OCI-LY7 (cell line): ENCODE measurements at regions not wholly inside any gene's neighbourhood (a gene's known extent, or its start where the extent isn't known, plus 50 kb on each side); places are given as distances from the start of the nearest gene placed in this dataset.

Experiments used
- BruUV-seq: library from RNA; stranded (reverse); fragments of 400-500 nt; replicated peaks from 2 replicates; lab custom pipeline; 2021; lab: Mats Ljungman, UMichigan
- CTCF ChIA-PET: fragments of 300-600 bp; sonication (Branson Sonifier 250); formaldehyde crosslinking; loops from one replicate; lab custom pipeline; 2022; ENCODE audit warnings: antibody characterized with exemption; ENCODE audit not compliant: unreplicated experiment; lab: Charles Lee
- POLR2A ChIA-PET: fragments of 300-600 bp; sonication (Branson Sonifier 250); formaldehyde crosslinking; loops from one replicate; lab custom pipeline; 2022; ENCODE audit warnings: antibody characterized with exemption; lab: Charles Lee
- DNase-seq: peaks from one replicate; pipeline ENCODE4 v3.0.0-alpha.2; 2015; ENCODE audit warnings: low spot score
- H2AFZ ChIP-seq: fragments of 200-600 bp; sonication (generic), shearing (Covaris generic); 2 replicates; pipeline ENCODE4 v1.6.1; 2014; ENCODE audit warnings: mild to moderate bottlenecking, antibody characterized with exemption, low read length, moderate library complexity
- H3K27ac ChIP-seq: fragments of 200-600 bp; sonication (generic); 2 replicates; pipeline ENCODE4 v1.5.1; 2014; ENCODE audit warnings: mixed run types, low read depth, mild to moderate bottlenecking, moderate library complexity, low read length, inconsistent platforms; ENCODE audit not compliant: poor library complexity, severe bottlenecking
- H3K36me3 ChIP-seq: fragments of 200-600 bp; sonication (generic); 2 replicates; pipeline ENCODE4 v1.6.1; 2014; ENCODE audit warnings: mild to moderate bottlenecking, antibody characterized with exemption, low read length, moderate library complexity, mixed read lengths; ENCODE audit not compliant: insufficient read depth
- H3K4me1 ChIP-seq: fragments of 200-600 bp; sonication (generic); 2 replicates; pipeline ENCODE4 v1.5.1; 2014; ENCODE audit warnings: mild to moderate bottlenecking, low read length; ENCODE audit not compliant: insufficient read depth, poor library complexity, severe bottlenecking
- H3K4me2 ChIP-seq: fragments of 200-600 bp; sonication (generic); 2 replicates; pipeline ENCODE4 v1.6.1; 2014; ENCODE audit warnings: mild to moderate bottlenecking, low read length
- H3K4me3 ChIP-seq: fragments of 200-600 bp; sonication (generic); 2 replicates; pipeline ENCODE4 v1.5.1; 2014; ENCODE audit warnings: mild to moderate bottlenecking, low read depth, low read length; ENCODE audit not compliant: poor library complexity, severe bottlenecking
- H3K79me2 ChIP-seq: fragments of 200-600 bp; sonication (generic); 2 replicates; pipeline ENCODE4 v1.6.1; 2016; ENCODE audit warnings: low read depth, mild to moderate bottlenecking, low read length, moderate library complexity, mixed read lengths; ENCODE audit not compliant: insufficient read depth
- H3K9me2 ChIP-seq: fragments of 200-600 bp; sonication (generic); 2 replicates; pipeline ENCODE4 v1.6.1; 2016; ENCODE audit warnings: mild to moderate bottlenecking, low read length, mixed read lengths; ENCODE audit not compliant: insufficient read depth
- H3K9me3 ChIP-seq: fragments of 200-600 bp; sonication (generic); 2 replicates; pipeline ENCODE4 v1.6.1; 2014; ENCODE audit warnings: mild to moderate bottlenecking, mixed run types, low read length, mixed read lengths
- H4K20me1 ChIP-seq: fragments of 200-600 bp; sonication (generic); 2 replicates; pipeline ENCODE4 v1.6.1; 2014; ENCODE audit warnings: mild to moderate bottlenecking, antibody characterized with exemption, low read length, moderate library complexity, mixed read lengths; ENCODE audit not compliant: insufficient read depth
- CTCF ChIP-seq: fragments of 200-600 bp; sonication (generic); conservative IDR thresholded peaks from 2 replicates; pipeline ENCODE4 v1.5.1; 2014; ENCODE audit warnings: mild to moderate bottlenecking, antibody characterized with exemption, low read length, moderate library complexity, mixed read lengths
- EZH2phosphoT487 ChIP-seq: fragments of 200-600 bp; sonication (generic); IDR thresholded peaks from 2 replicates; pipeline ENCODE4 v1.6.1; 2018; ENCODE audit warnings: low read depth, borderline replicate concordance, mild to moderate bottlenecking, mixed run types, antibody characterized with exemption, low read length, moderate library complexity, mixed read lengths
- intact Hi-C: fragments of 100-400 bp; cut with micrococcal nuclease; formaldehyde crosslinking; loops from one replicate; pipeline ENCODE4 v1.10.0; 2022; ENCODE audit not compliant: unreplicated experiment

GRCh38 chr2:44850016-44850415, 91.5 kb upstream of the SIX3 start:
- Histone ChIP-seq H2AFZ (no peak overlapping the region), H3K4me3 (no peak overlapping the region), H3K9me3 (no peaks in the 10 kb centered on the region), H3K4me1 (no peaks in the 10 kb centered on the region), H3K36me3 (no peaks in the 10 kb centered on the region), H3K4me2 (no peak overlapping the region), H3K27ac (no peak overlapping the region), H3K79me2 (no peaks in the 10 kb centered on the region), H4K20me1 (no peaks in the 10 kb centered on the region), H3K9me2 (no peaks in the 10 kb centered on the region)
- no peak for DNase-seq
- BruUV-seq: no TSS peak
- POLR2A ChIA-PET: no interaction called here
- intact Hi-C loops: no loop called here
- CTCF ChIA-PET: no interaction called here
- TF ChIP-seq CTCF (no peak), EZH2phosphoT487 (no peak)

DNA sequence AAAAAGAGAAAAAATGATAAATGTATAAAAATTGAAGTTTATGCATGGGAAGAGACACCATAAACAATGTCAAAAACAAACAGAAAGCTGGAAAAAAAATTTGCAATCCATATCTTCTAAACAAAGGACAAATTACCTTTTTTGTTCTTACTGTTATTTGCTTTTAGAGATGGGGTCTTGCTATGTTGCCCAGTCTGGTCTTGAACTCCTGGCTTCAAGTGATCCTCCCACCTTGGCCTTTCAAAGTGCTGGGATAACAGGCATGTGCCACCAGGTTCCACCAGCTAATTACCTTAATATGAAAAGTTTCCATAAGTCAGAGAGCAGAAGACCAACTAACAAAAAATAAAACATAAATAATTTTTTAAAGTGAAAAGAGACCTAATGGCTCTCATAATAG, 90.0 kb upstream of the SIX3 start:
- Histone ChIP-seq H3K9me3 (no peaks in the 10 kb centered on the region), H3K9me2 (no peaks in the 10 kb centered on the region), H3K4me2 (no peak overlapping the region), H3K36me3 (no peaks in the 10 kb centered on the region), H3K4me3 (no peak overlapping the region), H3K79me2 (no peaks in the 10 kb centered on the region), H4K20me1 (no peaks in the 10 kb centered on the region), H3K27ac (no peak overlapping the region), H3K4me1 (no peaks in the 10 kb centered on the region), H2AFZ (no peak overlapping the region)
- TF ChIP-seq CTCF (no peak), EZH2phosphoT487 (no peak)
- ChIA-PET CTCF (no interaction called here), POLR2A (interaction anchor here (0.5 to 0.7 kb wide), 2 partner anchors 8 to 30 kb away, joined by 3 read pairs; no protein-coding TSS in a partner anchor)
- intact Hi-C loops: no loop called here
- DNase-seq: no peak
- no TSS peak for BruUV-seq

DNA sequence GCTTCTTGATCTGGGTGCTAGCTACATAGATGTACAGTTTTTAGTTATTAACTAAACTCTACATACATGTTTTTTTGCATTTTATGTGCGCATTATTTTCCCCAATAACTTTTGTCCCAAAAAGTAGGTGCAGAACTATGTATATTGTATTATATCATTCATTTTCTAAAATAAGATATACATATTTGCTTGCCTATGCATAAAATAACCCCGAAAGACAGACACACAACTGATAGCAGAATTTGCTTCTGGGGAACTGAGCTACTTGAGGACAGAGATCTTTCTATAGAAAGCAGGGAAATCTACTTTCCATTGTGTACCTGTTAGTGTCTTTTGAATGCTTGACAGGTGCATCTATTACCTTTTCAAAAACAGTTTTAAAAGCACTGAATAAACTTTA, 88.9 kb upstream of the SIX3 start:
- H2AFZ ChIP-seq: no peak overlapping the region
- ChIA-PET POLR2A (interaction anchor here (0.6 to 1.5 kb wide), 3 partner anchors 24 to 761 kb away, joined by 3 to 4 read pairs (median 3); no protein-coding TSS in a partner anchor), CTCF (no interaction called here)
- no peak for DNase-seq
- intact Hi-C loops: no loop called here
- no peak overlapping the region for H3K4me3 ChIP-seq
- BruUV-seq: no TSS peak
- no peaks in the 10 kb centered on the region for H3K36me3 ChIP-seq
- no peak for TF ChIP-seq CTCF
- TF ChIP-seq EZH2phosphoT487: no peak
- no peaks in the 10 kb centered on the region for H3K79me2 ChIP-seq
- H3K4me2 ChIP-seq: no peak overlapping the region
- H4K20me1 ChIP-seq: no peaks in the 10 kb centered on the region
- no peak overlapping the region for H3K27ac ChIP-seq
- no peaks in the 10 kb centered on the region for H3K4me1 ChIP-seq
- H3K9me3 ChIP-seq: no peaks in the 10 kb centered on the region
- no peaks in the 10 kb centered on the region for H3K9me2 ChIP-seq
